GM18867 (cell line): ENCODE measurements at regions not wholly inside any gene's neighbourhood (a gene's known extent, or its start where the extent isn't known, plus 50 kb on each side); places are given as distances from the start of the nearest gene placed in this dataset.
"Not testable (repeated sequence)": the region's sequence is repeated elsewhere in the genome, so short reads cannot be mapped to it uniquely, and the experiment has no call there.

ENCODE experiments used
- ATAC-seq: cut with Tn5 transposase; IDR thresholded peaks from one replicate; pipeline ENCODE4 v1.9.1; 2021; ENCODE audit warnings: mild to moderate bottlenecking, moderate library complexity; ENCODE audit not compliant: unreplicated experiment

DNA sequence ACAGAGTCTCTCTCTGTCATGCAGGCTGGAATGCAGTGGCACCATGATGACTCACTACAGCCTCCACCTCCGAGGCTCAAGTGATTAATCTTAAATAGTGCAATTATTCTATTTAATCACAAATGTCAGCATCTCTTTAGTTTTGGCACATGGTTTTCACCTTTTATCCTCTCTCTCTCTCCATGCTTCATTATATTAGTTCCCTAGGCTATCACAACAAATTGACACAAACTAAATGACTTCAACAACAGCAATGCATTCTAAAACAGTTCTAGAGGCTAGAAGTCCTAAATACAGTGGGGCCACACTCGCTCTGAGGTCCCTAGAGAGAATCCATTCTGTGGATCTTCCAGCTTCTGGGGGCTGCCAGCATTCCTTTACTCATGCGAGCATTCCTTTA lies 178.2 kb upstream of the ZNG1F start:
- not testable (repeated sequence) for ATAC-seq

- not testable (repeated sequence) for ATAC-seq
Measured at GRCh38 chr9:41361790-41362189, 172.7 kb upstream of the ZNG1F start.

GRCh38 chr9:41359116-41359515 lies 170.0 kb upstream of the ZNG1F start:
- not testable (repeated sequence) for ATAC-seq

- ATAC-seq, result not testable (repeated sequence)
Measured at GRCh38 chr9:41358682-41359081, 169.6 kb upstream of the ZNG1F start.

DNA sequence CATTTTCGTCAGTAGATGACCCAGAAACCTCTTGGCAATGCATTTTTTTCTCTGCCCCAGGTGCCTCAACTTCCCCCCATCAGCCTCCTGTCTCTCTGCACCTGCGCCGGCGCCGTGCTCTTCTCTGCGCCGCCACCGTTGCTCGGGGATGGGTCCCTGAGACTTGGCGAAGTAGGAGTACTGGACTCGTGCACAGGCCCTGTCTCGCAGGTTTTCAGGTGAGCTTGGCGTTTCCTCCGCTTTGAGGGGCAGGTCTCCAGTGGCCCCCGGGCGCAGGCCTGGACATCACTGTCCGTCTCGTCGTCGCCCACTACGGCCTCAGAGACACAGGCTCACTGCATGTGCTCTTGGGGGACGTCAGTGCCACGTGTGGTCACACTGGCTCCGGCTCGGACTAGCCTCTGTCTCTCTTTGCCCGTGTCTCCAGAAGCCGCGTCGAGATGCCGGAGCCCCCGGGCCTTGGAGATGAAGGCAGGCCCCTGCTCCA lies 168.8 kb upstream of the ZNG1F start:
- not testable (repeated sequence) for ATAC-seq

DNA sequence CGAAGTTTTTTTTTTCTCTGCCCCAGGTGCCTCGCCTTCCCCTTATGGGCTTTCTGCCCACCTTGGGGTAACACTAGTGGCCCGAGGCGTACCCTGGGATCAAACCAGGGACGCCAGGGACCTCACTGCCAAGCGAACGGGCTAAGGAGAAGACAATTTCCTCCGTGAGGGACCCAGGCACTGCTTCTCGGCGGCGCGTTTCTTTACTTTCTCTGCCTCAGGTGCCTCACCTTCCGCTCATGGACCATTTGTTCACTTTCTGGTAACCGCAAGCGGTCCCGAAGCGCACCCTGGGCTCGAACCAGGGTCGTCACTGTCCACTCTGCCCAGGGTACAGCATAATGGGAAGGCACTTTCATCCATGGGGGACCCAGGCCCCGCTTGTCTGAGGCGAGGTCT lies 168.2 kb upstream of the ZNG1F start:
- not testable (repeated sequence) for ATAC-seq

DNA sequence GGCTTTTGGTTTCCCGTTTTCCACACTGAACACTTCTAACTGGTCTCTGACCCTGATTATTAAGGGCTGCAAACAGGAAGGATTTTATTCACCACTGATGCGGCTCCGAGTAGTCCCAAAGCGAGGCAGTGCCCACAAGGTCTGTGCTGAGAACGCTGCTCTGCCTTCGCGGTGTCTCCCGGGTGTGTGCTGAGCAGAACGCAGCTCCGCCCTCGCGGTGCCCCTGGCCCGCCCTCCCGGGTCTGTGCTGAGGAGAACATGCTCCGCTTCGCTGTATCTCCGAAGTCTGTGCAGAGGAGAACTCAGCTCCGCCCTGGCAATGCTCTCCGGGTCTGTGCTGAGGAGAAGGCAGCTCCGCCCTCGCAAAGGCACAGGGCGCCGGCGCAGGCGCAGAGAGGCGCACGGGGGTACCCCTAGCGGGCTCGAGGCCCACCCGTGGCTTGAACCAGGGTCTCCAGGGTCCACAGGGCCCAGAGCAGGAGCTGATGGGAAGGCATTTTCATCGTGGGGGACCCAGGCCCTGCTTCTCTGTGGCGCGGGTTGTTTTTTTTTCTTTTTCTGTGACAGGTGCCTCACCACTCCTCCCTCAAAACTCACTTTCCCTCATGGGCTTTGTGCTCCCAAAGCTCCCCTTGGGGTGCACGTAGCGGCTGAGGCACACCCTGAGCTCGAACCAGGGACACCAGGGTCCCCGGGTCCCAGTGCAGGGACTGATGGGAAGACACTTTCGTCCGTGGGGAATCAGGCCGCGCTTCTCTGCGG lies 167.7 kb upstream of the ZNG1F start:
- ATAC-seq, result not testable (repeated sequence)

DNA sequence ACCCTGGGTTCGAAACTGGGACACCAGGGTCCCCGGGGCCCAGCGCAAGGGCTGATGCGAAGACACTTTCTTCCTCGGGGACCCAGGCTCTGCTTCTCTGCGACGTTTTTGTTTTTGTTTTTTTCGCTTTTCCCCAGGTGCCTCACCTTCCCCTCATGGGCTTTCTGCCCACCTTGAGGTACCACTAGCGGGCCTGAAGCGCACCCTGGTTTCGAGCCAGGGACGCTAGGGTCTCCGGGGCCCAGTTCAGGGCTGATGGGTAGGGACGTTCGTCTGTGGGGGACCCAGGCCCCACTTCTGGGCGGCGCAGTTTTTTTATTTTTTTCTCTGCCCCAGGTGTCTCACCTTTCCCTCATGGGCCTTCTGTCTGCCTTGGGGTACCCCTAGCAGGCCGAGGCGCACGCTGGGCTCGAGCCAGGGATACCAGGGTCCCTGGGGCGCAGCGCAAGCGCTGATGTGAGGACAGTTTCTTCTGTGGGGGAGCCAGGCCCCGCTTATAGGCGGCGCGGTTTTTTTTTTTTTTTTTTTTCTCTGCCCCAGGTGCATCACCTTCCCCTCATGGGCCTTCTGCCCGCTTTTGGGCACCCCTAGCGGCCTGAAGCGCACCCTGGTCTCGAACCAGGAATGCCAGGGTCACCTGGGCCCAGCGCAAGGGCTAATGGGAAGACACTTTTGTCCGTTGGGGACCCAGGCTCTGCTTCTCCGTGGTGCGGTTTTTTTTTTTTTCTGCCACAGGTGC lies 166.8 kb upstream of the ZNG1F start:
- ATAC-seq, result not testable (repeated sequence)

- ATAC-seq, result not testable (repeated sequence)
Measured at GRCh38 chr9:41354978-41355377, 165.9 kb upstream of the ZNG1F start.

- ATAC-seq, result not testable (repeated sequence)
Measured at GRCh38 chr9:41354060-41354934, 165.2 kb upstream of the ZNG1F start.

DNA sequence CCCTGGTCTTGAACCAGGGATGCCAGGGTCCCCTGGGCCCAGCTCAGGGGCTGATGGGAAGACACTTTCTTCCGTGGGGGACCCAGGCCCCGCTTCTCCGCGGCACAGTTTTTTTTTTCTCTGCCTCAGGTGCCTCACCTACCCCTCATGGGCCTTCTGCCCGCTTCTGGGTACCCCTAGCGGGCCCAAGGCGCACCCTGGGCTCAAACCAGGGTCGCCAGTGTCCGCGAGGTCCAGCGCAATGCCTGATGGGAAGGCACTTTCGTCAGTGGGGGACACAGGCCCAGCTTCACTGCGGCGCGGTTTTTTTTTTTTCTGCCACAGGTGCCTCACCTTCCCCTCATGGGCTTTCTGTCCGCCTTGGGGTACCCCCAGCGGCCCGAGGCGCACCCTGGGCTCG lies 163.9 kb upstream of the ZNG1F start:
- not testable (repeated sequence) for ATAC-seq

DNA sequence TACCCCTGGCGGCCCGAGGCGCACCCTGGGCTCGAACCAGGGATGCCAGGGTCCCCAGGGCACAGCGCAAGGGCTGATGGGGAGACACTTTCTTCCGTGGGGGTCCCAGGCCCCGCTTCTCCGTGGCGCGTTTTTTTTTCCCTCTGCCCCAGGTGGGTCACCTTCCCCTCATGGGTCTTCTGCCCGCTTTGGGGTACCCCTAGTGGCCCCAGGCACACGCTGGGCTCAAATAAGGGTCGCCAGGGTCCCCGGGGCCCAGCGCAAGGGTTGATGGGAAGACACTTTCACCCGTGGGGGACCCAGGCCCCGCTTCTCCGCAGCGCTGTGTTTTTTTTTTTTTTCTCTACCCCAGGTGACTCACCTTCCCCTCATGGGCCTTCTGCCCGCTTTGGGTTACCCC lies 163.3 kb upstream of the ZNG1F start:
- ATAC-seq, result not testable (repeated sequence)

DNA sequence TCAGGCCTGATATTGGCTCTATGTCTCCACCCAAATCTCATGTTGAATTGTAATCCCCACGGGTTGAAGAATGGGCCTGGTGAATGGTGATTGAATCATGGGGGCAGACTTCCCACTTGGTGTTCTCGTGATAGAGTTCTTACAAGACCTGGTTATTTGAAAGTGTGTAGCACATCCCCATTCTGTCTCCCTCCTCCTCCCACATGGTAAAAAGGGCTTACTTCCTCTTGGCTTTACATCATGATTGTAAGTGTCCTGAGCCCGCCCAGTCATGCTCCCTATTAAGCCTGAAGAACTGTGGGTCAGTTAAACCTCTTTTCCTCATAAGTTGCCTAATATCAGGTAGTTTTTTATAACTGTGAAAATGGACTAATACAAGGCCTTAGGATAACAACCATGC lies 158.8 kb upstream of the ZNG1F start:
- ATAC-seq, result not testable (repeated sequence)

- not testable (repeated sequence) for ATAC-seq
Measured at GRCh38 chr9:41332562-41332961, 143.4 kb upstream of the ZNG1F start.

DNA sequence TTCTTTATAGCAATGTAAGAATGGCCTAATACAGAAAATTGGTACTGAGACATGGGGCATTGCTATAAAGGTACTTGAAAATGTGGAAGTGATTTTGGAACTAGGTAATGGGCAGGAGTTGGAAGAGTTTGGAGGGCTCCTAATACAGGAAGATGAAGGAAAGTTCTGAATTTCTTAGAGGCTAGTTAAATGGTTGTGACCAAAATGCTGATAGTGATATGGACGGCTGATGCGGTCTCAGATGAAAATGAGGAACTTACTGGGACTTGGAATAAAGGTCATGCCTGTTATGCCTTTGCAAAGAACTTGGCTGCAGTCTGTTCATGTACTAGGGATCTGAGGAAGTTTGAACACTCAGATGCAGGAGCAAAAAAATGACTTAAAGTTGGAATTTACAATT lies 132.2 kb upstream of the ZNG1F start:
- not testable (repeated sequence) for ATAC-seq

- not testable (repeated sequence) for ATAC-seq
Measured at GRCh38 chr9:41308953-41309352, 119.8 kb upstream of the ZNG1F start.

DNA sequence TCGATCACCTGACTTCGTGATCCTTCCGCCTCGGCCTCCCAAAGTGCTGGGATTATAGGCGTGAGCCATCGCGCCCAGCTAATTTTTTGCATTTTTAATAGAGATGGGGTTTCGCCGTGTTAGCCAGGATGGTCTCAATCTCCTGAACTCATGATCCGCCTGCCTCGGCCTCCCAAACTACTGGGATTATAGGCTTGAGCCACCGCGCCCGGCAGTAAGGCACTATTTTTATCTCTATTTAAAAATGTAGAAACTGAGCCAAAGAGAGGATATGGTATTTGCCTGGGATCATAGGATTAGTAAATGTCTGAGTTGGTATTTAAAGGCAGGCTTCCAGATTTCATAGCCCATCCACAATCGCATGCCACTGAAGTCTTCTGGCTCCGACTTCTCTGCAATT lies 96.6 kb upstream of the ZNG1F start:
- not testable (repeated sequence) for ATAC-seq

- not testable (repeated sequence) for ATAC-seq
Measured at GRCh38 chr9:41280299-41281238, 91.5 kb upstream of the ZNG1F start.

DNA sequence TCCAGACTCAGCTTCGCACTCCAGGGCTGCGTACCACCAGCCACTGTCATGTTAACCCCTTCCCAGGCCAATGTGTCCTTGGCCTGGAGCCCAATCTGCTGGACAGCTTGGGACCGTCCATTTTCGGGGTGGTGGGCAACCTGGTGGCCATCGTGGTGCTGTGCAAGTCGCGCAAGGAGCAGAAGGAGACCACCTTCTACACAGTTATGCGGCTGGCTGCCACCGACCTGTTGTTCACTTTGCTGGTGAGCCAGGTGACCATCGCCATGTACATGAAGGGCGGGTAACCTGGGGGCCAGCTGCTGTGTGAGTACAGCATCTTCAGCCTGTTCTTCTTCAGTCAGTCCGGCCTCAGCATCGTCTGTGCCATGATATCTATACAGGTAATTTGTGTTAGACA lies 90.3 kb upstream of the ZNG1F start:
- not testable (repeated sequence) for ATAC-seq

GRCh38 chr9:41279033-41279432 lies 89.9 kb upstream of the ZNG1F start:
- ATAC-seq, result not testable (repeated sequence)
